ENCODE measurements at regions not wholly inside any gene's neighbourhood (a gene's known extent, or its start where the extent isn't known, plus 50 kb on each side); places are given as distances from the start of the nearest gene placed in this dataset.

DNA sequence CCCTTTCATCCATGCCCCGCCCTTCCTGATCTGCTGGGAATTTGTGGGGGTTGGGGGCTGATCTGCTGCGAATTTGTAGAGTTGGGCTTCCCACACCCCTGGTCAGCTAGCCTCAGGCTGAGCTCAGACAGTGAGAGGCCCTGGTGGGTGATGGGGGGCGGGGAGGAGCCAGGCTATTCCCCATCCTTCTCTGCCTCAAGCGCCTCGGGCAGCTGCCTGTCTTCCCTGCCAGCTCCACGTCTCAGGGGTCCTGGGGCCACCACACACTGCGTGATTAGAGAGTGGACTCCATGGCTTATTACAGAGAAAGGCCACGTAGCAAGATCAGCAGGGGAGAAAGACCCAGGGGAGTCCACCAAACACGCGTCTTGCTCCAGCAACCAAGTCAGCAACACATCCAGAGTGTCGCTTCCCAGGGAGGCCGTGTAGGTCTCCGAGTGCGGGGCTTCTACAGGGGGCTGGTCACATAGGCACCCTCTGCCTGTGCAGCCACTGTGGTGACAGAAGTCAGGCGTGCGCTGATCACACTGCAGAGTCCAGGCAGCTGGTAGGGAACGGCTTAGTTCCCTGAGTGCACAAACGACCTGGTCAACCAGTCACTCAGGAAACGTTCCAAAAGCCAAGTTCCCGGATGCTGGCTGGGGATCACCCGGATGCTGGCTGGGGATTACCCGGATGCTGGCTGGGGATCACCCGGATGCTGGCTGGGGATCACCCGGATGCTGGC, 254.4 kb upstream of the SFSWAP start:
- H3K27ac Mint-ChIP-seq: no peak overlapping the region
- no peaks in the 10 kb centered on the region; the same call in 1 of the 2 replicates for H3K27me3 Mint-ChIP-seq (ENCODE audit: insufficient read depth)
- peaks cover 8% of the 10 kb centered on the region; the same call in 1 of the 2 replicates for H3K36me3 Mint-ChIP-seq (ENCODE audit: low read depth)
- no peak overlapping the region for H3K4me3 Mint-ChIP-seq
- DNase-seq: no peak
- H3K4me1 Mint-ChIP-seq (ENCODE audit: low read depth): no peaks in the 10 kb centered on the region
- H3K9me3 Mint-ChIP-seq: peaks cover 47% of the 10 kb centered on the region
- no peak for TF ChIP-seq CTCF (IDR thresholded peaks at IDR 0.05)

GRCh38 chr12:131457028-131457310, 253.9 kb upstream of the SFSWAP start:
- Mint-ChIP-seq H3K4me1 (ENCODE audit: low read depth) (no peaks in the 10 kb centered on the region), H3K27ac (no peak overlapping the region), H3K27me3 (ENCODE audit: insufficient read depth) (no peaks in the 10 kb centered on the region; the same call in 1 of the 2 replicates), H3K4me3 (no peak overlapping the region), H3K9me3 (peaks cover 48% of the 10 kb centered on the region), H3K36me3 (ENCODE audit: low read depth) (peaks cover 8% of the 10 kb centered on the region; the same call in 1 of the 2 replicates)
- no peak for DNase-seq
- no peak for TF ChIP-seq CTCF (IDR thresholded peaks at IDR 0.05)

- TF ChIP-seq CTCF (IDR thresholded peaks at IDR 0.05): no peak
- H3K27ac Mint-ChIP-seq: no peak overlapping the region
- H3K4me1 Mint-ChIP-seq (ENCODE audit: low read depth): no peaks in the 10 kb centered on the region
- peaks cover 54% of the 10 kb centered on the region for H3K9me3 Mint-ChIP-seq
- DNase-seq: no peak
- H3K27me3 Mint-ChIP-seq (ENCODE audit: insufficient read depth): peaks cover 1% of the 10 kb centered on the region; the same call in 1 of the 2 replicates
- H3K36me3 Mint-ChIP-seq (ENCODE audit: low read depth): peaks cover 8% of the 10 kb centered on the region; the same call in 1 of the 2 replicates
- H3K4me3 Mint-ChIP-seq: no peak overlapping the region
Measured at GRCh38 chr12:131457331-131458047, 253.4 kb upstream of the SFSWAP start.

GRCh38 chr12:131458048-131458374, 252.9 kb upstream of the SFSWAP start:
- Mint-ChIP-seq H3K9me3 (peaks cover 56% of the 10 kb centered on the region), H3K4me3 (no peak overlapping the region), H3K36me3 (ENCODE audit: low read depth) (peaks cover 8% of the 10 kb centered on the region; the same call in 1 of the 2 replicates), H3K4me1 (ENCODE audit: low read depth) (no peaks in the 10 kb centered on the region), H3K27ac (no peak overlapping the region), H3K27me3 (ENCODE audit: insufficient read depth) (peaks cover 1% of the 10 kb centered on the region; the same call in 1 of the 2 replicates)
- DNase-seq: no peak
- no peak for TF ChIP-seq CTCF (IDR thresholded peaks at IDR 0.05)

DNA sequence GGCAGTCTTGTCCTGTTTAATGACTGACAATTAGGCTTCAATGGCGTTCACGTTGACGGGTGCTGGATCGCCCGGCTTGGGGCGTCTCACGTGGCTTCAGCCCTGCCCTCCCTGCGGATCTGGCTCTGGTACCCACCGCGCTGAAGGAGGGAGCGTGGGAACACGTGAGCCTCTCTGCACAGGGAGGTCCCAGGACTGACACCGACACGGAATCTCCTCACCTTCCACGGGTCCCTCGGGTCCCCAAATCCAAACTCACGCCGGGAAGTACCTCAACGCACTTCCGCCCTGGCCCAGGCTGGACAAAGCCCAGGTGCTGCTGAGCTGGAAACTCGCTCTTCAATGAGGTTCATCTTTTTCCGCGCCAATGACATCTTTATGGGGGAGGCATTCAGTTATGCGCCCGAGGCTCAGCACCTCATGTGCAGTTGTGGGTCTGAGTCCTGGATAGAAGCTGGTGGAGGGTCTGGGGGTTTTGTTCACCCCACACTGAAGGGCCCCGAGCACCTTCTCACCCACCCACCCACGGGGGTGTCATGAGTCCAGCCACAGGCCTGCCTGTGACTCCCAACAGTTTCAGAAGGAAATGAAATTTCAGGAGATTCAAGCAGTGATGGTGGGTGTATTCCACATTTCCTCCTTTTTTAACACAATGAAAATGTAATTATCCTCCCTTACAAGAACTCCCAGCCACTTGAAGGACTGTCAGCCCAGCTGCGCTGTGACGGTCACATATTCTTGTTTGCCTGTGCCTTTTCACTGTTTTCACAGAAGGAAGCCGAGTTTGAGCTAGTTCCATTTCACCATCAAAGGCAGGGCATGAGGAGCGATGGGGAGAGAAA, 251.7 kb upstream of the SFSWAP start:
- Mint-ChIP-seq H3K36me3 (ENCODE audit: low read depth) (peaks cover 8% of the 10 kb centered on the region; the same call in 1 of the 2 replicates), H3K4me1 (ENCODE audit: low read depth) (no peaks in the 10 kb centered on the region), H3K9me3 (peaks cover 57% of the 10 kb centered on the region), H3K27ac (no peak overlapping the region), H3K27me3 (ENCODE audit: insufficient read depth) (peaks cover 1% of the 10 kb centered on the region; the same call in 1 of the 2 replicates), H3K4me3 (no peak overlapping the region)
- TF ChIP-seq CTCF (IDR thresholded peaks at IDR 0.05): no peak
- DNase-seq: no peak
